ENCODE measurements at regions not wholly inside any gene's neighbourhood (a gene's known extent, or its start where the extent isn't known, plus 50 kb on each side); places are given as distances from the start of the nearest gene placed in this dataset.

- no peak for TF ChIP-seq EZH2 (IDR thresholded peaks at IDR 0.05; ENCODE audit: borderline replicate concordance, low read depth, low read length, severe bottlenecking)
- no peak for TF ChIP-seq FOS (IDR thresholded peaks at IDR 0.05; ENCODE audit: borderline replicate concordance, insufficient read depth, low read length)
- no peak for TF ChIP-seq POLR2A (IDR thresholded peaks at IDR 0.05; ENCODE audit: low read depth, low read length)
- no peak for TF ChIP-seq MAX (IDR thresholded peaks at IDR 0.05; ENCODE audit: insufficient read depth, insufficient read length)
- no peak for TF ChIP-seq CTCF (IDR thresholded peaks at IDR 0.05; ENCODE audit: extremely low read depth in 1 of 2, insufficient read depth in 1 of 2, low read depth in 1 of 2, low read length in 2 of 2)
- TF ChIP-seq POLR2AphosphoS5 (IDR thresholded peaks at IDR 0.05; ENCODE audit: insufficient read depth, low read depth, low read length) = no peak
- TF ChIP-seq GATA2 (IDR thresholded peaks at IDR 0.05; ENCODE audit: insufficient read depth, insufficient read length, low read depth, low read length) = no peak
Observed at GRCh38 chr18:38456253-38456652, 890.7 kb upstream of the CELF4 start.

All from endothelial cell of umbilical vein (primary cell).